Skeletal muscle satellite cell (primary cell): ENCODE measurements at regions not wholly inside any gene's neighbourhood (a gene's known extent, or its start where the extent isn't known, plus 50 kb on each side); places are given as distances from the start of the nearest gene placed in this dataset.
A peak's percentile ranks its signal among the peaks of the same experiment; 100 is the strongest.

Source experiments
- H3K27me3 ChIP-seq: 2 replicates; pipeline ENCODE4 v1.7.0; 2013; ENCODE audit warnings: low read length; ENCODE audit not compliant: control insufficient read depth, insufficient read depth
- H3K36me3 ChIP-seq: 2 replicates; pipeline ENCODE4 v1.7.0; 2013; ENCODE audit warnings: mild to moderate bottlenecking, control low read depth, low read length; ENCODE audit not compliant: insufficient read depth
- H3K4me1 ChIP-seq: 2 replicates; pipeline ENCODE4 v1.7.0; 2013; ENCODE audit warnings: low read length; ENCODE audit not compliant: control insufficient read depth, insufficient read depth
- H3K4me2 ChIP-seq: 2 replicates; pipeline ENCODE4 v1.7.0; 2013; ENCODE audit warnings: mild to moderate bottlenecking, low read length
- H3K4me3 ChIP-seq: 2 replicates; pipeline ENCODE4 v1.7.0; 2013; ENCODE audit warnings: low read length
- H3K9ac ChIP-seq: 2 replicates; pipeline ENCODE4 v1.7.0; 2013; ENCODE audit warnings: mild to moderate bottlenecking, low read depth, low read length, moderate library complexity
- H3K9me3 ChIP-seq: replicated peaks from 2 replicates; pipeline ENCODE4 v1.7.0; 2013; ENCODE audit warnings: mild to moderate bottlenecking, control low read depth, low read length

GRCh38 chr3:162139841-162140240, 643.2 kb downstream of the OTOL1 start:
- H3K36me3 ChIP-seq = no peaks in the 10 kb centered on the region
- H3K9me3 ChIP-seq = no peaks in the 10 kb centered on the region
- peak overlapping the region; percentile 30 for H3K4me2 ChIP-seq
- peaks cover 47% of the 10 kb centered on the region for H3K4me1 ChIP-seq
- peak overlapping the region; percentile 46 for H3K9ac ChIP-seq
- no peaks in the 10 kb centered on the region for H3K27me3 ChIP-seq
- H3K4me3 ChIP-seq = no peak overlapping the region

- no peaks in the 10 kb centered on the region for H3K9me3 ChIP-seq
- H3K4me2 ChIP-seq = peak overlapping the region; percentile 47
- H3K9ac ChIP-seq = peak overlapping the region; percentile 46
- peaks cover 47% of the 10 kb centered on the region for H3K4me1 ChIP-seq
- H3K4me3 ChIP-seq = no peak overlapping the region
- no peaks in the 10 kb centered on the region for H3K36me3 ChIP-seq
- no peaks in the 10 kb centered on the region for H3K27me3 ChIP-seq
Measured at GRCh38 chr3:162141272-162141791, 644.7 kb downstream of the OTOL1 start.

GRCh38 chr3:162142511-162142910, 645.9 kb downstream of the OTOL1 start:
- peak overlapping the region; percentile 42 for H3K9ac ChIP-seq
- H3K4me2 ChIP-seq = peak overlapping the region; percentile 46
- no peaks in the 10 kb centered on the region for H3K27me3 ChIP-seq
- no peaks in the 10 kb centered on the region for H3K9me3 ChIP-seq
- H3K4me3 ChIP-seq = no peak overlapping the region
- no peaks in the 10 kb centered on the region for H3K36me3 ChIP-seq
- H3K4me1 ChIP-seq = peaks cover 47% of the 10 kb centered on the region

- Histone ChIP-seq H3K4me3 (no peak overlapping the region), H3K4me1 (peaks cover 47% of the 10 kb centered on the region), H3K36me3 (no peaks in the 10 kb centered on the region), H3K27me3 (no peaks in the 10 kb centered on the region), H3K9me3 (no peaks in the 10 kb centered on the region), H3K4me2 (peak overlapping the region; percentile 46), H3K9ac (no peak overlapping the region)
Measured at GRCh38 chr3:162143180-162143579, 646.6 kb downstream of the OTOL1 start.

- Histone ChIP-seq H3K36me3 (no peaks in the 10 kb centered on the region), H3K27me3 (no peaks in the 10 kb centered on the region)
Measured at GRCh38 chr3:162147996-162148395, 651.4 kb downstream of the OTOL1 start.

GRCh38 chr3:162150790-162151189, 654.2 kb downstream of the OTOL1 start:
- Histone ChIP-seq H3K27me3 (no peaks in the 10 kb centered on the region), H3K4me3 (no peak overlapping the region), H3K9ac (no peak overlapping the region), H3K4me2 (no peak overlapping the region), H3K9me3 (no peaks in the 10 kb centered on the region), H3K4me1 (no peaks in the 10 kb centered on the region), H3K36me3 (no peaks in the 10 kb centered on the region)

More at GRCh38 chr3:162147996-162148395, 651.4 kb downstream of the OTOL1 start:
- no peak overlapping the region for H3K4me2 ChIP-seq
- no peak overlapping the region for H3K4me3 ChIP-seq
- H3K9me3 ChIP-seq = no peaks in the 10 kb centered on the region
- H3K4me1 ChIP-seq = peaks cover 8% of the 10 kb centered on the region
- H3K9ac ChIP-seq = no peak overlapping the region

GRCh38 chr3:162152636-162153035, 656.0 kb downstream of the OTOL1 start:
- H3K9me3 ChIP-seq = no peaks in the 10 kb centered on the region

GRCh38 chr3:162161595-162161994, 665.0 kb downstream of the OTOL1 start:
- Histone ChIP-seq H3K27me3 (no peaks in the 10 kb centered on the region), H3K4me1 (peaks cover 3% of the 10 kb centered on the region), H3K9ac (no peak overlapping the region)

More at GRCh38 chr3:162152636-162153035, 656.0 kb downstream of the OTOL1 start:
- Histone ChIP-seq H3K27me3 (no peaks in the 10 kb centered on the region), H3K4me2 (no peak overlapping the region), H3K4me1 (no peaks in the 10 kb centered on the region), H3K4me3 (no peak overlapping the region), H3K36me3 (no peaks in the 10 kb centered on the region), H3K9ac (no peak overlapping the region)

GRCh38 chr3:162165346-162165745, 668.7 kb downstream of the OTOL1 start:
- Histone ChIP-seq H3K9me3 (no peaks in the 10 kb centered on the region), H3K36me3 (no peaks in the 10 kb centered on the region), H3K4me3 (no peak overlapping the region), H3K9ac (no peak overlapping the region), H3K27me3 (no peaks in the 10 kb centered on the region), H3K4me1 (peaks cover 3% of the 10 kb centered on the region), H3K4me2 (no peak overlapping the region)

More at GRCh38 chr3:162161595-162161994, 665.0 kb downstream of the OTOL1 start:
- Histone ChIP-seq H3K4me3 (no peak overlapping the region), H3K36me3 (no peaks in the 10 kb centered on the region), H3K4me2 (no peak overlapping the region), H3K9me3 (no peaks in the 10 kb centered on the region)

- H3K9ac ChIP-seq = no peak overlapping the region
- H3K4me3 ChIP-seq = no peak overlapping the region
- no peaks in the 10 kb centered on the region for H3K36me3 ChIP-seq
- no peaks in the 10 kb centered on the region for H3K27me3 ChIP-seq
- no peaks in the 10 kb centered on the region for H3K9me3 ChIP-seq
- H3K4me2 ChIP-seq = no peak overlapping the region
- H3K4me1 ChIP-seq = peaks cover 8% of the 10 kb centered on the region
Measured at GRCh38 chr3:162166543-162166942, 669.9 kb downstream of the OTOL1 start.

GRCh38 chr3:162168715-162169114, 672.1 kb downstream of the OTOL1 start:
- H3K9me3 ChIP-seq = no peaks in the 10 kb centered on the region
- no peak overlapping the region for H3K4me3 ChIP-seq
- no peaks in the 10 kb centered on the region for H3K36me3 ChIP-seq
- H3K4me2 ChIP-seq = no peak overlapping the region
- H3K4me1 ChIP-seq = peaks cover 8% of the 10 kb centered on the region
- no peak overlapping the region for H3K9ac ChIP-seq
- H3K27me3 ChIP-seq = no peaks in the 10 kb centered on the region

- Histone ChIP-seq H3K27me3 (no peaks in the 10 kb centered on the region), H3K36me3 (no peaks in the 10 kb centered on the region), H3K4me2 (no peak overlapping the region), H3K4me3 (no peak overlapping the region), H3K9me3 (no peaks in the 10 kb centered on the region), H3K9ac (no peak overlapping the region), H3K4me1 (peaks cover 8% of the 10 kb centered on the region)
Measured at GRCh38 chr3:162170581-162170980, 674.0 kb downstream of the OTOL1 start.
